Aorta (tissue), 5 donors: ENCODE measurements at regions not wholly inside any gene's neighbourhood (a gene's known extent, or its start where the extent isn't known, plus 50 kb on each side); places are given as distances from the start of the nearest gene placed in this dataset.
A peak's percentile ranks its signal among the peaks of the same experiment; 100 is the strongest.

Source experiments
- ATAC-seq: fragments of 200-7000 bp; cut with Tn5 transposase; one replicate; pipeline ENCODE4 v1.9.1; 2022; ENCODE audit warnings: moderate library complexity; ENCODE audit not compliant: low FRiP score
- DNase-seq, 2 donors: peaks; one replicate each; pipeline ENCODE4 v3.0.0-alpha.2; 2020
- H3K27ac ChIP-seq, 2 donors: one replicate each; pipeline ENCODE4 v1.5.1; 2013; ENCODE audit warnings: low read length in 2 of 2, mild to moderate bottlenecking in 2 of 2, moderate library complexity in 2 of 2, control low read depth in 1 of 2, inconsistent platforms in 1 of 2, low read depth in 1 of 2
- H3K27me3 ChIP-seq, 2 donors: one replicate each; pipeline ENCODE4 v1.6.1; 2013; ENCODE audit warnings: control low read depth in 1 of 2, low read length in 1 of 2, mild to moderate bottlenecking in 1 of 2, moderate library complexity in 1 of 2; ENCODE audit not compliant: insufficient read depth in 2 of 2, control insufficient read depth in 1 of 2
- H3K36me3 ChIP-seq, 2 donors: one replicate each; pipeline ENCODE4 v1.6.1; 2013; ENCODE audit warnings: control low read depth in 1 of 2, low read length in 1 of 2, mild to moderate bottlenecking in 1 of 2; ENCODE audit not compliant: insufficient read depth in 2 of 2, control insufficient read depth in 1 of 2
- H3K4me1 ChIP-seq, 2 donors: one replicate each; pipeline ENCODE4 v1.6.1; 2013; ENCODE audit warnings: low read length in 2 of 2, control low read depth in 1 of 2, mild to moderate bottlenecking in 1 of 2, moderate library complexity in 1 of 2; ENCODE audit not compliant: insufficient read depth in 2 of 2, control insufficient read depth in 1 of 2
- H3K4me3 ChIP-seq, 2 donors: one replicate each; pipeline ENCODE4 v1.5.1; 2013; ENCODE audit warnings: low read length in 2 of 2, control low read depth in 1 of 2, mild to moderate bottlenecking in 1 of 2
- H3K9me3 ChIP-seq: one replicate; pipeline ENCODE4 v1.6.1; 2013; ENCODE audit warnings: mild to moderate bottlenecking, low read length; ENCODE audit not compliant: control insufficient read depth
- WGBS, 2 donors: extraction: QIAGEN DNeasy Blood & Tissue Kit; methylation state at CpG; one replicate each; pipeline ENCODE4 v1.1.7; 2013; 5-methylcytosine and 5-hydroxymethylcytosine counted together
- intact Hi-C, 2 donors: fragments of 100-400 bp; cut with DNase I; formaldehyde crosslinking; loops; one replicate each; pipeline versions ENCODE4 v1.14.2 to v1.15.0; 2022
- donor health status: healthy with polysubstance abuse.
- donor health status: Bipolar disorder and iron deficiency.
- donor health status: DM: no; HTN: no; CAD: no.
- donor health status: DM: no; HTN: no; CAD: no.
- donor health status: DM: yes; HTN: yes; CAD: no.

DNA sequence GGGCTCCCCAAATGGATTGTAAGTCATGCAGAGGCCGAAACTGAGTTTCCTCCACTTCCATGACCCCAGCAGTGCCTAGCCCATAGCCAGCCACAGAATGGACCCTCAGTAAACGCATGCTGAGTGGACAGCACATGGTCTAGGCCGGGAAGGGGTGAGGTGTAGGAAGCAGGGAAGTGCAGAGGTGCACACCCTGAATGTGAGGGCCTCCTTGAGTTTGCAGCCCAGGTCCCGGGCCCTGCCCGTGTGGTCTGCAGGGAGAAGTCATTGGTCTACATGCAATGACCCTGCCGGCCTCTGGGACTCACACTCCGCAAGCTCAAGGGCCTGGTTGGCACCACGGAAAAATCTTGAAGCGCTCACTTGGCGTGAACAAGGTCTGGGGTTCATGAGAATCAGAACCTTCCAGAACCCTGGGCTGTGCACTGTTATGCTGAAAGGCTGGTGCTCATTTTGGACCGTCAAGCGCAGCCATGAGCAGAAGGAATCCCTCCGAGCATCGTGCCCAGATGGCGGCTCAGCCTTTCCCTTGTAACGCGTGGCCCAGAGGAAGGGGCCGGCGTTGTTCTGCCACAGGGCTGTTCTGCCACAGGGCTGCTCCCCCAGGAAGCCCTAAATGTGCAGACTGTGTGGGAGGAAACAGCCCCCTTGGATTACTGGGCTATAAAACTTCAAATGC is 66.4 kb downstream of the PSMG1 start:
- peak in 1 of 2 donors; percentile 63 for DNase-seq
- peaks cover 0 to 7% of the 10 kb centered on the region in 2 donors for H3K4me1 ChIP-seq
- H3K9me3 ChIP-seq = no peaks in the 10 kb centered on the region
- no peaks in the 10 kb centered on the region for H3K27me3 ChIP-seq
- H3K27ac ChIP-seq = no peak overlapping the region
- no peak overlapping the region for H3K4me3 ChIP-seq
- intact Hi-C loops = loop anchor here in 1 of 2 donors (5.0 kb wide), 1 partner anchor 295 kb away; no protein-coding TSS in a partner anchor
- no peak for ATAC-seq
- H3K36me3 ChIP-seq = no peaks in the 10 kb centered on the region
- 92 to 94% methylated on average over 19 of the region's 19 CpGs for WGBS, 2 donors

DNA sequence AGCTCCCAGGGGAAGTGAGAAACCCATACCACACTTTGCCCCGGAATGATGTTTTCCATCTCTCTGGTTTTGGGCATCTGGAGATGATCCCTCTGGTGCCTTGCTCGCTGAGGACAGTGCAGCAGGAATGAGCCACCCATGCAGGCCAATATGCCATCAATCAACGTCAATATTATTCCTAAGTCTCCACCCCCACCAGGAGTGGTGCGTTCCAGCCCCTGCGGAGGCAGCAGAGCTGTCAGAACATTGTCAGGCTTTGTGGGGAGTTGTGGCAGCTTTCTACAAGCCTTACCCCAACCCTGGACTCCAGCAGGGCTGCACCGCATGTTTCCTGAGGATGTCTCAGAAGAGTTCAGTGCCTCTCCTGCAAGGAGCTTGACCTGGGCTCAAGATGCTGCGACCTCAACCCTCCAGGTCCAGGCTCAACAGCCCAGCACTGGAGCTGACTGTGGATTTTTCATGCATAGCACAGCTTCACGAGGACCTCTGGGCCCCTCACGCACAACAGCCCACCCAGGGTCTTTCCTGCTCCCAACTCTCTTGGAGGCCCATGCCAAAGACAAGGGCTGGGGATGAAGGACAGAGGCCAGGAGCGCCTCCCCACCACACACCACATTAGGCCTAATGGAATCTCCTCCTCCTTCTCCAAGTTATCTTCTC is 67.5 kb downstream of the PSMG1 start:
- Histone ChIP-seq H3K9me3 (no peaks in the 10 kb centered on the region), H3K36me3 (no peaks in the 10 kb centered on the region), H3K27ac (peak overlapping the region in 1 of 2 donors; percentile 19), H3K4me3 (no peak overlapping the region), H3K4me1 (peaks cover 0 to 7% of the 10 kb centered on the region in 2 donors), H3K27me3 (no peaks in the 10 kb centered on the region)
- intact Hi-C loops = loop anchor here in 1 of 2 donors (5.0 kb wide), 1 partner anchor 293 kb away; no protein-coding TSS in a partner anchor
- ATAC-seq (no peak), DNase-seq (peak in 1 of 2 donors; percentile 44)
- 52 to 55% methylated on average over 10 of the region's 10 CpGs for WGBS, 2 donors

DNA sequence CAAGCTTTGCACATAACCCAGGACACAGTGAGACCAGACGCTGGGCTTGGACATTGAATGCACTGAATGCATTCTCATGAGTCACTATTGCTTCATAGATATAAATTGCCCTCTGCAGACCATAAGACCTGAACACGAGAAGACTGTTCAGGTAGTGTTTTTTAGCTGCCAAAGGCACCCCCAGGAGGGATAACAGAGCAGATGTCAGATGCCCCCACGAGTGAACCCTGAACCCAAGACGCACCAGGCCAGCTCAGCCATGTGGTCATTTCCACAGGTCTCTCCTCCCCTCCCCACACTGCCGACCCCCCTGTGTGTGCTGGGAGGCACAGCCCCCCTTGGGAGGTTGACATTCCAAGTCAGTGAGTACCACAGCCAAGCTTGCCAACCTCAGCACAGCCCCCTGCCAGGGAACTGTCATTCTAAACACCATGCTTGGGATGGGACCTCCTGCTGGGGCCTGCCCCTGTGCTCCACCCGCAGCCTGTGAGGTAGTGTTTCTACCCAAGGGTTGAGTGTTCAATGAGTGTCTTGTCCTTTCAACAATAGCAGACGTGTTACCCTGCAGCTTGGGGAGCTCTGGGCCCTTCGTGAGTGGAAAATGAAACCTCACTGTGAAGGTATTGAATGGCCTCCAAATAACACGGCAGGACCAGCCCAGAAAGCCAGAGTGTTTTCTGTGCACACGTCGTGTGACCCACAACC is 68.2 kb downstream of the PSMG1 start:
- H3K4me1 ChIP-seq = peaks cover 0 to 7% of the 10 kb centered on the region in 2 donors
- 1 to 10% methylated on average over 11 of the region's 11 CpGs for WGBS, 2 donors
- H3K36me3 ChIP-seq = no peaks in the 10 kb centered on the region
- no peak overlapping the region for H3K4me3 ChIP-seq
- ATAC-seq = peak; percentile 37
- intact Hi-C loops = loop anchor here (5.0 kb wide), 2 partner anchors 293 to 308 kb away; partner anchors contain the start of gene ETS2 (in 1 of the 2)
- peak overlapping the region in 1 of 2 donors; percentile 19 for H3K27ac ChIP-seq
- no peaks in the 10 kb centered on the region for H3K27me3 ChIP-seq
- no peaks in the 10 kb centered on the region for H3K9me3 ChIP-seq
- peak; percentile 69 to 79 for DNase-seq

DNA sequence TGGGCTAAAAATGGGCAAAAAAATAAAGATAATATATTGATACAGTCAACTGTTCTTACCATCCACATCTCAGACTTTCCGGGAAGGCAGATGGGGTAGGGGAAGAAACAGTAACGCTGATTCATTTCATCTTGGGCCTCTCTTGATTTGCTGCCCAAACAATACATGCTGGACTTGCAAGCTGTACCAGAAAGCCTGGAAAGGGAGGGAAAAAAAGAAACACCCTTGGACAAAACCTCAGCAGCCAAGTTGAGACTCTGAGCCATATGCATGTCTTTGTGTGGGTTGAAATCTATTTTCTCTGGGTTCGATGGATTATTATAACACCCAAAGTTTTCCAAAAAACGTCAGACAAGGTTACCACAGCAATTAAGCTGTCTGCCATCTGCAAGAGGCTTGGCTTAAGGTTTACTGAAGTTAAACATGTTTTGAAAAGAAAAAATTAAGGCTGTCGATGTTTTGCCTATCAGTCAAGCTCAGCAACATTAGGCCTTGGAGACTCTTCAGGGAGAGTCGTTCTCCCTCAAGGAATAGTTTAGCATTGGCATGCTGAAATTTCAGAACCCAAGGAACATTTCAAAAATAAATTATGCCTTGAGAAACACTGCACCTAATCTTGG is 71.2 kb downstream of the PSMG1 start:
- 2 to 7% methylated on average over 6 of the region's 6 CpGs for WGBS, 2 donors
- H3K9me3 ChIP-seq = no peaks in the 10 kb centered on the region
- peaks cover 0 to 7% of the 10 kb centered on the region in 2 donors for H3K4me1 ChIP-seq
- H3K36me3 ChIP-seq = no peaks in the 10 kb centered on the region
- DNase-seq = no peak
- no peaks in the 10 kb centered on the region for H3K27me3 ChIP-seq
- intact Hi-C loops = loop anchor here in 1 of 2 donors (5.0 kb wide), 1 partner anchor 305 kb away; the partner anchor contains the start of gene ETS2
- ATAC-seq = peak; percentile 52
- H3K27ac ChIP-seq = peak overlapping the region in 1 of 2 donors; percentile 55
- no peak overlapping the region for H3K4me3 ChIP-seq

DNA sequence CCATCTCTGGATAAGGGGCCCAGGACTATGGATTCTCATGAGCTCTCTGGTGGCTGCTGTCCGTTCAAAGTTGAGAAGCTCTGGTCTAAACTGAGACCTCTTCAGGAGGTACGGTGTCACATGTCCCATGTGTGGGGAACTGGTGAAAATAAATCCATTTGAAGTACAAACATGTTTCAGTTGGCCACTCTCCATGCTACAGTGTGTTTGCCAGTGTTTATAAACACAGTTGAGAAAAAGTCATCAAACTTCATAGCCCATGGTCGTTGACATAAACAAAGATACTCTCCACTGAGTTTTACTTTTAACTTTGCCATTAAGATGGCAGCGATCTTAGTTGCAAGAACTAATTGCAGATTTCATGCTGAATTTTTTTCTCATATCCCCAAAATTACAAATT is 72.8 kb downstream of the PSMG1 start:
- H3K4me1 ChIP-seq = peaks cover 0 to 7% of the 10 kb centered on the region in 2 donors
- ATAC-seq = no peak
- 51 to 55% methylated on average over 4 of the region's 4 CpGs for WGBS, 2 donors
- H3K9me3 ChIP-seq = no peaks in the 10 kb centered on the region
- no peaks in the 10 kb centered on the region for H3K36me3 ChIP-seq
- no peaks in the 10 kb centered on the region for H3K27me3 ChIP-seq
- intact Hi-C loops = loop anchor here in 1 of 2 donors (5.0 kb wide), 1 partner anchor 303 kb away; the partner anchor contains the start of gene ETS2
- H3K27ac ChIP-seq = no peak overlapping the region
- no peak for DNase-seq
- no peak overlapping the region for H3K4me3 ChIP-seq

DNA sequence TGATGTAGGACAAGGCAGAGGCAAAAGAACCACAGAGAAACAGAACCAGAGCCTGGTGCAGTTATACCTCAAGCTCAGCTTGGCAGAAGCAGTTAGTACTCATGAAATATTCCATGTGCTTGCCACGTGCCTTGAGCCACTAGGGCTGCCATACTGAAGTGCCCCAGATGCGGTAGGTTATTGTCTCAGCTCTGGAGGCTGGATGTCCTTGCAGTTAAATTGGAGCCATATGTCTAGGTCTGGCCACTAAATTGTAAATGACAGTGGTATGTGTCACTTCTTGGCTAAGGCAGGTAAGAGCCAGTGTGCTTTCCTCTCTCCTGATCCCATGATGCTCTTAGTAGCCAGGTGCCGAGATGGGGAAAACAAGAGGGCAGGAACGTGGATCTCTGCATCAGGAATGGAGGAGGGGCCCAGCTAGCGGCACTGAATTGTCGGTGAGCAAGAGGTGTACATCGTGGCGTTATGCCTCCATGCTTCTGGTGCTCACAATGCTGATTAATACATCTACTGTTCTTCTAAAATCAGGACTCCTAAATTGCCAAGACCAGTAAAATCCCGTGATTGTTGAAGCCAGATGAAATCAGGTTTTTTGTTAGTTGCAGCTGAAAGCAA is 73.5 kb downstream of the PSMG1 start:
- H3K4me3 ChIP-seq = no peak overlapping the region
- no peaks in the 10 kb centered on the region for H3K9me3 ChIP-seq
- H3K27ac ChIP-seq = no peak overlapping the region
- H3K36me3 ChIP-seq = no peaks in the 10 kb centered on the region
- ATAC-seq (no peak), DNase-seq (no peak)
- intact Hi-C loops = loop anchor here in 1 of 2 donors (5.0 kb wide), 1 partner anchor 302 kb away; the partner anchor contains the start of gene ETS2
- peaks cover 0 to 1% of the 10 kb centered on the region in 2 donors for H3K4me1 ChIP-seq
- H3K27me3 ChIP-seq = no peaks in the 10 kb centered on the region
- WGBS, 2 donors = 92% methylated on average over 9 of the region's 9 CpGs

DNA sequence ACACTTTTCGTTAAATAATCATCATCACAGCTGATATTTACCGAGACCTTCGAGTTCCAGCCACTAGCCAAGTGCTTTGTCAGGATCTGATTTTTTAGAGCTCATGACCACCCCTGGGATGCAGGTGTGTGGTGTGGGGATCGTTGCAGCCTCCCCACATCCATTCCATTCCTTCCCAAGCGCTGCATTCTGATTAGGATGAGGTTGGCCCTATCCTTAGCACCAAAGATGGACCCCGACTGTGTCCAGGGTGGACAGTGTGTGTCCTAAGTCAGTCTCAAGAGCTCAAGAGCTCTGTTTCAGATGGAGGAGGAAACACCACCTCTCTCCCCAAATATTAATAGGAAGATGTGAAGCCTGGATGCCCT is 74.1 kb downstream of the PSMG1 start:
- Histone ChIP-seq H3K9me3 (no peaks in the 10 kb centered on the region), H3K36me3 (no peaks in the 10 kb centered on the region), H3K4me1 (no peaks in the 10 kb centered on the region), H3K27ac (no peak overlapping the region), H3K4me3 (no peak overlapping the region), H3K27me3 (no peaks in the 10 kb centered on the region)
- ATAC-seq = no peak
- WGBS, 2 donors = 93 to 96% methylated on average over 6 of the region's 6 CpGs
- DNase-seq = no peak
- intact Hi-C loops = no loop called here
